ENCODE measurements at regions not wholly inside any gene's neighbourhood (a gene's known extent, or its start where the extent isn't known, plus 50 kb on each side); places are given as distances from the start of the nearest gene placed in this dataset.
"Not testable (repeated sequence)": the region's sequence is repeated elsewhere in the genome, so short reads cannot be mapped to it uniquely, and the experiment has no call there.

DNA sequence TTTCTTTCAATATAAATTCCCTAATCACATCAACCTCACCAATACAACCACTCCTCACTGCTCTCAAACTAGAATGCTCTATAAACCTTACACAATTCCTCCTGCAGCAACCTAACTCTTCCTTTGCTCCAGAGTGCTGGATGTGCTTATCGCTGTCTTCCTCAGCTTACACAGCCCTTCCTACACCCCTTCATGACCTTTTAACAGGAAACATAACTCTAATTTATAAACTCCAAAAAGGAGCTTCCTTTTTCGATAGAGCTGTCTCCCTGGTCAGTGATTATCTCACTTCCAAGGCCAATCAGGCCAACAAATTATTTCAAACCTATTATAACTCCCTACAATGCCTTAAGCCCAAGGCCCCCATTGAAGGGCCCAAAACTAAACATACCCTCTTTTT lies 78.8 kb downstream of the COQ2 start:
- in situ Hi-C loops (cut with HindIII; ENCODE audit: low sequenced_read_pairs) = no loop called here
- no peak overlapping the region for H3K4me3 ChIP-seq (ENCODE audit: low read depth, low read length)
- TF ChIP-seq, protein P1, sequence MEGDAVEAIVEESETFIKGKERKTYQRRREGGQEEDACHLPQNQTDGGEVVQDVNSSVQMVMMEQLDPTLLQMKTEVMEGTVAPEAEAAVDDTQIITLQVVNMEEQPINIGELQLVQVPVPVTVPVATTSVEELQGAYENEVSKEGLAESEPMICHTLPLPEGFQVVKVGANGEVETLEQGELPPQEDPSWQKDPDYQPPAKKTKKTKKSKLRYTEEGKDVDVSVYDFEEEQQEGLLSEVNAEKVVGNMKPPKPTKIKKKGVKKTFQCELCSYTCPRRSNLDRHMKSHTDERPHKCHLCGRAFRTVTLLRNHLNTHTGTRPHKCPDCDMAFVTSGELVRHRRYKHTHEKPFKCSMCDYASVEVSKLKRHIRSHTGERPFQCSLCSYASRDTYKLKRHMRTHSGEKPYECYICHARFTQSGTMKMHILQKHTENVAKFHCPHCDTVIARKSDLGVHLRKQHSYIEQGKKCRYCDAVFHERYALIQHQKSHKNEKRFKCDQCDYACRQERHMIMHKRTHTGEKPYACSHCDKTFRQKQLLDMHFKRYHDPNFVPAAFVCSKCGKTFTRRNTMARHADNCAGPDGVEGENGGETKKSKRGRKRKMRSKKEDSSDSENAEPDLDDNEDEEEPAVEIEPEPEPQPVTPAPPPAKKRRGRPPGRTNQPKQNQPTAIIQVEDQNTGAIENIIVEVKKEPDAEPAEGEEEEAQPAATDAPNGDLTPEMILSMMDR (IDR thresholded peaks at IDR 0.05; ENCODE audit: low read depth, low read length, missing control alignments) = no peak
- no peak for DNase-seq (ENCODE audit: low read depth)

DNA sequence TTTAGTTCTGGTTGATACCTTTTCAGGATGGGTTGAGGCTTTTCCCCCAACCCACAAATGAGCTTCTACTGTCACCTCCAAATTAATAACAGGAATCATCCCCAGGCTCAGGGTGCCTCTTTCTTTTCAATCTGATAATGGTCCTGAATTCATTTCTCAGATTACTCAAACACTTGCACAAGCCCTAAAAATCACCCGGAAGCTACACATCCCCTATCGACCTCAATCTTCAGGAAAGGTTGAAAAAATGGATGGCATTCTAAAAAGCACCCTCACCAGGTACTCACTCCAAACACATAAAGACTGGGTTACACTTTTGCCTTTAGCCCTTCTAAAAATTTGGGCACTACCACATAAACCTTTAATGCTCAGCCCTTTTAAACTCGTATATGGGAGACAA lies 79.9 kb downstream of the COQ2 start:
- no peak for DNase-seq (ENCODE audit: low read depth)
- TF ChIP-seq, protein P1 (IDR thresholded peaks at IDR 0.05; ENCODE audit: low read depth, low read length, missing control alignments) = no peak
- in situ Hi-C loops (cut with HindIII; ENCODE audit: low sequenced_read_pairs) = no loop called here
- no peak overlapping the region for H3K4me3 ChIP-seq (ENCODE audit: low read depth, low read length)

DNA sequence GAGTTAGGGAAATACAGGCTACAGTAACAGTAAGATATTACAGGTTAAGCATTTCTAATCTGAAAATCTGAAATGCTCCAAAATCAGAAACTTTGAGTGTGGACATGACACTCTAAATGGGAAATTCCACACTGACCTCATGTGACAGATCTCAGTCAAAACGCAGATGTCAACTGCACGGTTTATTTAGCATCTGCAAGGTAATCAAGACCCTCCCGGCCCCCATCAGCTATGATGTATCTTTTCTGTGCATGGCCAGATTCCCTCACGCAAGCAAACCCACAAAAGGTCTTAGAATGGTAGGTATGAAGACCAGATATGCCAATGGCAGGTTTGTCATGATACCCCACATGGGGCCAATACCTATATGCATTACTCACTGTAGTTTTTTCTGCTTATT lies 82.8 kb downstream of the COQ2 start:
- no peak overlapping the region for H3K4me3 ChIP-seq (ENCODE audit: low read depth, low read length)
- no peak for DNase-seq (ENCODE audit: low read depth)
- TF ChIP-seq, protein P1 (IDR thresholded peaks at IDR 0.05; ENCODE audit: low read depth, low read length, missing control alignments) = no peak
- in situ Hi-C loops (cut with HindIII; ENCODE audit: low sequenced_read_pairs) = no loop called here

DNA sequence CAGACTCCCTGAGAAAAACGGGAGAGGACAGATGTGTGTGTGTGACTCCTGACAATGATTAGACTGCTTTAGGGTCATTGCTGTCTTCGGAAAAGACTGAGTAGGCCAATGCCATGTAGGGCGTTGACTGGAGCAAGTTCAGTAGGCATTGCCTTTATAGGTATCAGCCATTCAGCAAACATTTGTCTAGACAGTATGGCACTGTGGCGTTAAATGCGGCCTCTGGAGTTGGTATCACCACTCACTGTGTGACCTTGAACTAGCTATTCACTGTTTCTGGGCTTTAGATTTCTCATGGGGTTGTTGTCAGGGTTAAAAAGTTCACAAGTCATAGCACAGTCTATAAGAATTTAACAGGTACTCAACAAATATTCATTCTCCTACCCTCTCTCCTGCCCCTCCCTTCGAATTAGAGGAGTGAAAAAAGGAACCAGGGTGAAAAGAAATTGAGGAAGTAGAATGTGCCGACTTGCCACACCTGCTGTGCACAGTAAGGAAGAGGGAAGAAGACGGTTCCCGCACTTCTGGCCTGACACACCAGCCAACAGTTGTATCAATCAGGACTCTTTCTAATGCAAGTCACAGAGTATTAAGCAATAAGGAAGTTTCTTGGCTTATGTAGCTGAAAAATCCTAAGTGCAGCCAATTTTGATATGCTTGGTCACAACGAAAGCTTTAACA lies 83.2 kb upstream of the PLAC8 start:
- TF ChIP-seq, protein P1 (IDR thresholded peaks at IDR 0.05; ENCODE audit: low read depth, low read length, missing control alignments) = no peak
- DNase-seq (ENCODE audit: low read depth) = no peak
- H3K4me3 ChIP-seq (ENCODE audit: low read depth, low read length) = no peak overlapping the region
- in situ Hi-C loops (cut with HindIII; ENCODE audit: low sequenced_read_pairs) = no loop called here

DNA sequence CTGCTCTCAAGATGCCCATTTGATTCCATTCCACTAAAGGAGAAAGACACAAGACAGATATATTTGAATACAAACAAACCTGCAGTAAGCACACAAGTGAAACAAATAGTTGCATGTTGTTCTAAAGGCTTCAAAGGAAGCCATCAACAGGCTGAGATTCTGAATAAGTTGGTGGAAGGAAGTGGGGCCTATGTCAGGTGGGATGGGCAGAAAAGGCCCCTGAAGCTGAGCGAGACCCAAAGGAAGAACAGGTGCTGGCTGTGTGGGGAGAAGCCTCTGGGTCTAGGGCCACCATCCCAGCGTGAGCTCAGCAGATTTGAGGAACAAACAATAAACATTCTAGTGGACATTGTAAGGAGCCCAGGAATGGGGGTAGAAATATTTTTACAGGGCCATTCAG lies 82.4 kb upstream of the PLAC8 start:
- H3K4me3 ChIP-seq (ENCODE audit: low read depth, low read length) = no peak overlapping the region
- no peak for DNase-seq (ENCODE audit: low read depth)
- TF ChIP-seq, protein P1 (IDR thresholded peaks at IDR 0.05; ENCODE audit: low read depth, low read length, missing control alignments) = no peak
- in situ Hi-C loops (cut with HindIII; ENCODE audit: low sequenced_read_pairs) = no loop called here

DNA sequence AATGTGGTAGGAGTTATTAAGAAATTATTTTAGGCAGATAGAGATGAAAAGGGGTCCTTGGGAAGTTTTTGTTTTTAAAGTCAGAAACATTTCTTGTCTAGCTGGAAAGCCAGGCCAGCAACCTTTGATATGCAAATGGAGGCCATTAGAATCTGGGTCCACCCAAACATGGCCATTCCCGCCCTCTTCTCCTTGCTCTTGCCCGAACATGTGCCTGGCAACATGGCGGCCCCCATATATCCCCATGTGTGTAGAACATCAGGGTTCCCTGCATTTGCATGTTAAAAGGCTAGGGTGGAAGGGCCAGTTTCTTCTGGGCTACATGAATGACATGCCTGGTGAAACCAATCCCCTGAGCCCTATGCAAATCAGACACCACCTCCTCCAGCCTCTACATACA lies 80.7 kb upstream of the PLAC8 start:
- in situ Hi-C loops (cut with HindIII; ENCODE audit: low sequenced_read_pairs) = no loop called here
- no peak overlapping the region for H3K4me3 ChIP-seq (ENCODE audit: low read depth, low read length)
- no peak for DNase-seq (ENCODE audit: low read depth)
- TF ChIP-seq, protein P1 (IDR thresholded peaks at IDR 0.05; ENCODE audit: low read depth, low read length, missing control alignments) = no peak

DNA sequence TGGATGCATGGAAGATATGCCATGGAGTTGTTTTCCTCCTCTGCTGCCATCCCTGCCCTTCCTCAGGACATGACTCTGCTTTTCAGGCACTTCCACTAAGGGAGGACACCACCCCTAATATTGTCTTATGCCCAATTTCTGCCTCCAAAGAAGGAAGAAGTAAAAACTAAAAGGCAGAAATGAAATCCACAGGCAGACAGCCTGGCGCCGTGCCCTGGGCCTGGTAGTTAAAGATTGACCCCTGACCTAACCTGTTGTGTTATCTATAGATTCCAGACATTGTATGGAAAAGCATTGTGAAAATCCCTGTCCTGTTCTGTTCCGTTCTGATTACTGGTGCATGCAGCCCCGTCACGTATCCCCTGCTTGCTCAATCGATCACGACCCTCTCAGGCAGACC lies 80.1 kb upstream of the PLAC8 start:
- H3K4me3 ChIP-seq (ENCODE audit: low read depth, low read length); DNase-seq (ENCODE audit: low read depth); in situ Hi-C loops (cut with HindIII; ENCODE audit: low sequenced_read_pairs): not testable (repeated sequence)

All from astrocyte of the cerebellum (primary cell).